Activated naive CD8-positive, alpha-beta T cell treated with anti-CD3 and anti-CD28 coated beads for 36 hours (primary cell): ENCODE measurements at regions not wholly inside any gene's neighbourhood (a gene's known extent, or its start where the extent isn't known, plus 50 kb on each side); places are given as distances from the start of the nearest gene placed in this dataset.

ENCODE experiments used
- DNase-seq: peaks from one replicate; pipeline ENCODE4 v3.0.0; 2021
- H3K27ac Mint-ChIP-seq: one replicate; pipeline ENCODE4 v1.8.0; 2022; ENCODE audit warnings: mild to moderate bottlenecking, moderate library complexity, mixed read lengths
- H3K27me3 Mint-ChIP-seq: one replicate; pipeline ENCODE4 v1.8.0; 2022; ENCODE audit warnings: mild to moderate bottlenecking, mixed read lengths
- H3K36me3 Mint-ChIP-seq: one replicate; pipeline ENCODE4 v1.8.0; 2021; ENCODE audit warnings: mild to moderate bottlenecking, mixed read lengths
- H3K4me1 Mint-ChIP-seq: one replicate; pipeline ENCODE4 v1.8.0; 2021; ENCODE audit warnings: mixed read lengths
- H3K4me3 Mint-ChIP-seq: one replicate; pipeline ENCODE4 v1.8.0; 2022; ENCODE audit warnings: mild to moderate bottlenecking, moderate library complexity, mixed read lengths
- H3K9me3 Mint-ChIP-seq: one replicate; pipeline ENCODE4 v1.8.0; 2022; ENCODE audit warnings: mixed read lengths

DNA sequence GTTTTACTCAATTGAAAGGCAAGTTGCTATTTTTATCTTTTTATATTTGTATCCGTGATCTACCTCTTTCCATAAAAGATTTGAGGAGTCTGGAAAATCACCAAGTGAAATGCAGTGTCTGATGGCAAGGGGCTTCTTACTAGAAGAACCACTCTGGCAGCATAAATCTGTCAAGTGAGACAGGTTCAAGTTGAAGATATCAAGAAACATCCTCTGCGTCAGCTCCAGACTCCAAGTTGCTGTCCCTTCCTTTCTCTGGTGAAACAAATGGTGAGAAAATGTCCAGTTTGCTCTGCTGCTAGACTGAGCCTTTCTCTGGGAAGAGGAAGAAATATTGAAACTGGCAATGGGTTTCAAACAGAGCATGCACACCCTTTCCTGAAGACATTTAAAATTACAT is 411.2 kb downstream of the PLPP3 start:
- no peaks in the 10 kb centered on the region for H3K27me3 Mint-ChIP-seq
- no peaks in the 10 kb centered on the region for H3K36me3 Mint-ChIP-seq
- no peak overlapping the region for H3K27ac Mint-ChIP-seq
- DNase-seq: no peak
- H3K9me3 Mint-ChIP-seq: no peaks in the 10 kb centered on the region
- H3K4me1 Mint-ChIP-seq: no peaks in the 10 kb centered on the region
- no peak overlapping the region for H3K4me3 Mint-ChIP-seq

DNA sequence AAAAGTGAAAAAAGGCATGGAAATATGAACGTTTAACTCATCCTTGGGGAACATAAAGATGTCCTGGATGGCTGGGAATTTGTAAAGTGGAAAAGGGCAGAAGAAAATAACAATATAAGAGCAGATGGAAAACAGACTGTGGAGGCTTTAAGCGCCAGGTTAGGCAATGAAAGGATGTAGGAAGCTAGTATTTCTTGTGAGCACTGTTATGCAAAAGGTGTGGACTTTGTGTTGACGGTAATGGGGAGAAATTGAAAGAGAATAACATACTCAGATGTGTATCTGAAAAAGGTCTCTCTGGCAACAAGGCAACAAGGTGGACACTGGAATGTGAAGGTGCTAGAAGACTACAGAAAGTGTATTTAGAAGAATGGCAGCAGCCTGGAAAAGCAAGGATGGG is 411.8 kb downstream of the PLPP3 start:
- no peaks in the 10 kb centered on the region for H3K4me1 Mint-ChIP-seq
- no peaks in the 10 kb centered on the region for H3K36me3 Mint-ChIP-seq
- no peak overlapping the region for H3K27ac Mint-ChIP-seq
- no peak overlapping the region for H3K4me3 Mint-ChIP-seq
- no peaks in the 10 kb centered on the region for H3K9me3 Mint-ChIP-seq
- no peaks in the 10 kb centered on the region for H3K27me3 Mint-ChIP-seq
- no peak for DNase-seq

DNA sequence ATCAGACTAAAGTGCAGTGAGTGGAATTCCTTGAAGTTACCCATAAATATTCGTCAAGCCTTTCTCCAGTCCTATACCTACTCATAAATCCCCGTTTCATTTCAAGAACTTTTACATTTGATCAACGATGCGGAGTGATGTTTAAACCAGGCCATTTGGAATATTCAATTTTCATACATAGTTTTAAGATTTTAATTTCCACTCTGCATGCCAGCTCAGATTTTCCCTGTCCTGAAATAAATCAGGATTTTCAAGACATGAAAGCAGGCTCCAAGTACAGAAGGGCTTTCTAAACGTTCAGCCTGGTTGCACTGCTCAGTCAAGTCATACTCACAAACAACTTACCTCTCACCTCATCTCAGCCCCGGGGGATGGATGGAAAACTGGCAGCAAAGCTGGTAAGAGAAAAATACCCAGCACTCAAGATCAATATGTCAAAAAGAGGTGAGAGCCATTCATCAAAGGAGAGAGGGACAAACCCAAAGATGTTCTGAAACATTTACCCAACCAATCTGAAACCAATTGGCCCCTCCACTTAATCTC is 418.5 kb downstream of the PLPP3 start:
- no peaks in the 10 kb centered on the region for H3K4me1 Mint-ChIP-seq
- no peak overlapping the region for H3K4me3 Mint-ChIP-seq
- no peak for DNase-seq
- H3K27ac Mint-ChIP-seq: no peak overlapping the region
- no peaks in the 10 kb centered on the region for H3K36me3 Mint-ChIP-seq
- peaks cover 4% of the 10 kb centered on the region for H3K27me3 Mint-ChIP-seq
- no peaks in the 10 kb centered on the region for H3K9me3 Mint-ChIP-seq

DNA sequence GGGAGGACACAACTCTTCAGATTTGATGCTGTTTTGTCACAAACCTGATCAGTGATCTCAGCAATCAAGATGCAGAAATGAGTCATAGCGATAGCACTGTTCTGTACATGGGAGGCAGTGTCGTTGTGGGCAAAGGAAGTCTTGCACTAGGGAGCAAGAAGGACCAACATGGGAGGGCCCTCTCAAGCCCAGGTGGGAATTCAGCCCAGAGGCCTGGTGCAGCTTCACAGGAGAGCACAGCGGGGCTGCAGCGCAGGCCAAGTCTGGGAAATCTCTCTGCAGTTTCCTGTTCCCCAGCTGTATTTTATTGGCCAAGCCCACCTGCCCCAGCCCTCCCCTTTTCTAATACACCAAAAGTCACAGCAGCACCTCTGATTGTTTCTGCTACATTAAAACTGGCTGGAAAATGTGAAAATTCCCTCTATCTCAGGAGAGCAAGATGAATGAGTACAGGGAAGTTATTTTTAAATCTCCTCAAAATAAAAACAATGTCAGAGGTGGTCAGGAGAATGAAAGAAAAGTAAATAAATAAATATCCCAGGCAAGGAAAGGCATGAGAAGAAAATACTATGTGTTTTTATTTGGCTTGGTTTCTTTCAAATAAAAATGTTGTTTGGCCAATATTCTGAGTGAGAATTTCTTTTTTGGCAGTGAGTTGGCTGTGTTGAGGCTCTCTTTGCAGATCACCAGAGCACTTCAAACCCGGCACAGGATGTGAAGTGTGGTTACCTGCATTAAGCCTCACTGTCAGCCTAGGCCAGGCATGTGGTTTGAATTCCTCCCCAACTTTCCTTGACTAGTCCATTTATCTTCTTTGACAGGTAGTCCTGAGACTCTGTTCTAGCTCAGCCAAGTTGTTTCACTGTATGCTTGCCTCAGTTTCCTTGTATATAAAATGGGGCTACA is 422.1 kb downstream of the PLPP3 start:
- Mint-ChIP-seq H3K4me1 (no peaks in the 10 kb centered on the region), H3K36me3 (no peaks in the 10 kb centered on the region), H3K4me3 (no peak overlapping the region), H3K9me3 (no peaks in the 10 kb centered on the region), H3K27me3 (peaks cover 4% of the 10 kb centered on the region), H3K27ac (no peak overlapping the region)
- no peak for DNase-seq

DNA sequence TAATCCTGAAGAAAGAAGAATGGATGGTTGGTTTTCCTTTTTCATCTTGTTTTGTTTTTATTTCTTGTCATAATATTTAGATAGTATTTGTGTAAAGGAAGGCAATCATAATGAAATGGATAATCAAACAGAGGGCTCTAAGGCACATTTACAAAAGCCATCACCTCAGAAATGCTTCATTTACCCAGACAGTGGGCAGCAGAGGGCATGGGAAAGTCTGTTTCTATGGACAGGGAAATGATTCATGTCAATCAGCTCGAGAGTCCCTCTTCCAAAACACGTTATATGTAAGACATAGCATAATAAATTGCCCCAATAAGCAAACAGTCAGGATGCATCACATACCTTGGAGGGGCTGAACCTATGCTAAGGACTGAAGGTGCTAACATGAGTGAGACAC is 426.1 kb downstream of the PLPP3 start:
- no peak for DNase-seq
- Mint-ChIP-seq H3K9me3 (no peaks in the 10 kb centered on the region), H3K36me3 (no peaks in the 10 kb centered on the region), H3K27me3 (peaks cover 3% of the 10 kb centered on the region), H3K4me3 (no peak overlapping the region), H3K4me1 (no peaks in the 10 kb centered on the region), H3K27ac (no peak overlapping the region)

DNA sequence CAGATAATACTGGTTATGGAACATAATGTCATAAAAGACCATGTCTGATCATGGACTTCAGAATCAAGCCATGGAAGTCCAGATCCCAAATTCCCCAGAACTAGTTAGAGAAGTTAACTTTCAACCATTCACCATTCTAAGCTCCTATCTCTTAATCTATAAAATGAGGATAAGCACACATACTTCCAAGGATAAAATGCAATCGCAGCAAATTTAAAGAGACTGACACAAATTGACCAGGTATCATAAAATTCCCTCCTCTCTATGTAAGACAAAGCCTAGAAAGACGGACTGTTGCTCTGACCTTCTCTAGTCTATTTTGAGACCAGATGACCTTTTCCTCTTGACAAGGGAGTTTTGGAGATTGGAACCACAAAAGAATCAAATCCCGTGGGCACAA is 426.7 kb downstream of the PLPP3 start:
- no peak overlapping the region for H3K4me3 Mint-ChIP-seq
- H3K27ac Mint-ChIP-seq: no peak overlapping the region
- DNase-seq: no peak
- H3K36me3 Mint-ChIP-seq: no peaks in the 10 kb centered on the region
- peaks cover 3% of the 10 kb centered on the region for H3K27me3 Mint-ChIP-seq
- H3K9me3 Mint-ChIP-seq: no peaks in the 10 kb centered on the region
- no peaks in the 10 kb centered on the region for H3K4me1 Mint-ChIP-seq

DNA sequence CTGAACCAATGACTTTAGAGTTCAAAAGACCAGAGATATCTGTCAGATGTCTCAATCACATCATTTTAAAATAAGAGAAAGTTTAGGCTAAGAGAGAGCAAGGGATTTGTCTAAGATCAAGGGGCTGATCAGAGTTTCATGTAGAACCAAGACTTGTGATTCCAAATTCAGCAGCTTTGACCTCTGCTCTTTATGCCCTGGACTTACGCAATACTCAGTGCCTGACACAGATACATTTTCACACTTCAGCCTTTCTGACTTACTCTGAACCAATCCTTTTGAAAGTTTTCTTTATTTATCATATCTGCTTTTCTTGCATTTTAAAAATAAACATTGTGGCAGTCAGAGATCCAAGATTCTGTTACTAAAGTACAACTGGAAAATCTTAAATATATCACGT is 428.0 kb downstream of the PLPP3 start:
- no peaks in the 10 kb centered on the region for H3K9me3 Mint-ChIP-seq
- H3K27me3 Mint-ChIP-seq: peaks cover 3% of the 10 kb centered on the region
- H3K36me3 Mint-ChIP-seq: no peaks in the 10 kb centered on the region
- H3K4me3 Mint-ChIP-seq: no peak overlapping the region
- no peaks in the 10 kb centered on the region for H3K4me1 Mint-ChIP-seq
- no peak overlapping the region for H3K27ac Mint-ChIP-seq
- no peak for DNase-seq

DNA sequence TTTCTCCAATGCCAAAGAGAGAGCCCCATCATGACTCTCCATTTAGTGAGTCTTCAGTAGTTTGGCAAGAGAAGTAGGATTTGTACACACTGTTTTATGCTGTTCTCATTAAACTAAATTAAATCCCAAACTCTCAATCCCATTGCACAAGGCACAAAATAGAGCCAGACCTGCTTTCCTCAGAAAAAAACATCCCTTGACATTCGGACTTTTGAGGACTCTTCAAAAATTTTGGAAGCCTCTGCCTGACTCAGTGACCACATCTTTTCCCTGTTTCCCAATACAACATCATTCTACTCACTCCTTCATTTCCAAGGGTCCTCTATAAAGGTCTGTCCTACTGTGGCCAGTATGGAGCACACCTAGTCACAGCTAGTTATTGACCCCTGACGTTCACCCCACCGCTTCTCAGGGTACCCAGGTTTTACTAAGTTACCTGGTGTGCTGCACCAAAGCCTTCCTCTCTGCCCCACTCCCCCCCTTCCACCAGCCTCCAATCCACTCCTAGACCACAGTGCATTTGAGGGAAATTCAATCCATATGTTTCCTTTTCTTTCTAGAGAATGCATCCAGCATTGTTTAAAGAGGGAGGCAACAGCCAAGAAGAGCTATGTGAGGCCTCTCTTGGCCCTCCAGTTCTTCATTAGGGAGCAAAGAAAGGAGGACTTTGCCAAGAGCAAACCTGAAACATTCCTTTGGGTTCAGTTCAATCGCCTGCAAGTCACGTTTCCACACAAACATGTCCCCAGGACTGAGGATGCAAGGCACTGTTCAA is 428.7 kb downstream of the PLPP3 start:
- Mint-ChIP-seq H3K27me3 (peaks cover 3% of the 10 kb centered on the region), H3K36me3 (no peaks in the 10 kb centered on the region), H3K9me3 (no peaks in the 10 kb centered on the region), H3K27ac (no peak overlapping the region), H3K4me3 (no peak overlapping the region), H3K4me1 (no peaks in the 10 kb centered on the region)
- DNase-seq: no peak

DNA sequence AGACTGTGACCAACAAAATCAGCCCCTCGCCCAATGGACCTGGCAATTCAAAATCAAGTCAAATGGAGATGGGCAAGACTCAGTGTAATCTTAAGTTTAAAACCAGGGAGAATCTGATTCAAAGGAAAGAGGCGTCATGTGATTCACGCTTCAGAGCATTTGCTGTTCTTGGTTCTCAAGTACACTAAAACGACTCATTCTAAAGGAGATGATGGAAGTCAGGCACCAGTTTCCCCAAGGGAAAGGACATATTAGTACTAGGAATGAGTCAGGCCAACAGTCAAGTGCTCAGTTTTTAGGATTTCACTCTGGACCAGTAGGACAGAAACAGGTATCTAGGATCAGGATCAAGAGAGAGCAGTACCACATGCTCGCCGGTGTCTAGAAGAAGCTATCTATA is 429.6 kb downstream of the PLPP3 start:
- Mint-ChIP-seq H3K36me3 (no peaks in the 10 kb centered on the region), H3K9me3 (no peaks in the 10 kb centered on the region), H3K4me1 (no peaks in the 10 kb centered on the region), H3K27me3 (peaks cover 3% of the 10 kb centered on the region), H3K27ac (no peak overlapping the region), H3K4me3 (no peak overlapping the region)
- no peak for DNase-seq

DNA sequence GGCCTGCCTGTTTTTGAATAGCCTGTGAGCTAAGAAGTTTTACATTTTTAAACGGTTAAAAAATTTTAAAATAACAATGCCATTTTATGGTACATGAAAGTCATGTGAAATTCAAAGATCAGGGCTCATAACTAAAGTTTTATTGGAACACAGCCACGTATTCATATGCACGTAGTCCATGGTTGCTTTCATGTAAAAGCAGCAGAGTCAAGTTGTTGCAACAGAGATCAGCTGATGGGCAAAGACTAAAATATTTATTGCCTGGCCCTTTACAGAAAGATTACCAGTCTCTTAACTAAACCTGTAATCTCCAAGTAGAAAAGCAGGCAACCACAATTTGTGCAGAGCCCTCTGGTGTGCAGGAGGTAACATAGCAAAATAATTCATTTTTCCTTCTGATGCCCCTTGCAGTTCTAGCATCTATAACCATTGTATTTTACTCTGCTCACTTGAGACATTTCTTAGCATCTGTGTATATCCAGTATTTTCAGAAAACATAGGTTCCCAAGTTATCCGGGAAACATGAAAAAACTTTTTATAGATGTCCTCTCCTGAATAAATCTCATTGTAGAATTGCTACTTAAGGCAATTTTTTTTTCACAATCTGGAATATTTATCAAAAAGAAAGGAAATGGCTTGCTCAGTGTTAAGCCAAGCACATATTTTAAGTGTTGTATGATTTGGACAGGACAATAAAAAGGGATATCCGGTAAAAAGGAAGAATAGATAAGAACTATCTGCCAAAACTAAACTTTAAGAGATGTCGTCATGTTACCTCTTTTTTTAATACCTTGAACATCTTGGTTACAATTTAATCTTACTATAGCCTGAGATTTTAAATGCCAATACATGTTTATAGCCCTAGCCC is 430.8 kb downstream of the PLPP3 start:
- no peak overlapping the region for H3K4me3 Mint-ChIP-seq
- DNase-seq: no peak
- H3K27ac Mint-ChIP-seq: no peak overlapping the region
- no peaks in the 10 kb centered on the region for H3K36me3 Mint-ChIP-seq
- H3K4me1 Mint-ChIP-seq: no peaks in the 10 kb centered on the region
- no peaks in the 10 kb centered on the region for H3K9me3 Mint-ChIP-seq
- H3K27me3 Mint-ChIP-seq: peaks cover 3% of the 10 kb centered on the region

DNA sequence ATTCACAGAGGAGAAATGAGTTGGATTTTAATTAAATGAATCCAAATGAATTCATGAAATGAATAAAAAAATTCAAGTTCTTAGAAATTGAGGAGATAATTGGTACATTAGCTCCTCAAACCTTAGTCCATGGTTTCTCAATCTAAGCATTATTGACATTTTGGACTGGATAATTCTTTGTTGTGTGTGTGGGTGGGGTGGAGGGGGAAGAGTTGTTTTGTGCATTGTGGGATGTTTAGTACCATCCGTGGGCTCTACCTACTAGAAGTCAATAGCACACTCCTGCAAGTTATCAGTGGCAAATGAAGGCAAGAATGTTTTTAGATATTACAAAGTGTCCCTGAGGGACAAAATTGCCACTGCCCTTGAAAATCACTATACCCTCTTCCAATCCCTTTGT is 431.9 kb downstream of the PLPP3 start:
- Mint-ChIP-seq H3K36me3 (no peaks in the 10 kb centered on the region), H3K27me3 (peaks cover 3% of the 10 kb centered on the region), H3K9me3 (no peaks in the 10 kb centered on the region), H3K4me1 (no peaks in the 10 kb centered on the region), H3K27ac (no peak overlapping the region), H3K4me3 (no peak overlapping the region)
- no peak for DNase-seq

DNA sequence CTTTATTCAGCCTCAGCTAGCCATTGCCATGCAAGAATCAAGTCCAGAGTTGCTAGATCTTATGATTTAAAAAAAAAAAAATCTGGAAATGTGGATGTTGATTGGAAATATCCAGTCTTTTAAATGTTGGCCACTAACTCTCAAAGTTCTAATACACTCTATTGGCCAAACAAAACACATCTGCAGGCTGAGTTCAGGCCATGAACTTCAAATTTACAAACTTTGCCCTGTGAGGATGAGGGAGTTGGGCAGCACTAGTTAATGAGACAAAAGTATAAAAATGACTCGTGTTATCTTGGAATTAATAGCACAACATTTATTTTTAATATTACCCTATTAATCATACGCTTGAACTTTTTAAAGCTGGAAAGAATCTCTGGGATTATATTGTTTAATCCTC is 432.3 kb downstream of the PLPP3 start:
- no peaks in the 10 kb centered on the region for H3K9me3 Mint-ChIP-seq

DNA sequence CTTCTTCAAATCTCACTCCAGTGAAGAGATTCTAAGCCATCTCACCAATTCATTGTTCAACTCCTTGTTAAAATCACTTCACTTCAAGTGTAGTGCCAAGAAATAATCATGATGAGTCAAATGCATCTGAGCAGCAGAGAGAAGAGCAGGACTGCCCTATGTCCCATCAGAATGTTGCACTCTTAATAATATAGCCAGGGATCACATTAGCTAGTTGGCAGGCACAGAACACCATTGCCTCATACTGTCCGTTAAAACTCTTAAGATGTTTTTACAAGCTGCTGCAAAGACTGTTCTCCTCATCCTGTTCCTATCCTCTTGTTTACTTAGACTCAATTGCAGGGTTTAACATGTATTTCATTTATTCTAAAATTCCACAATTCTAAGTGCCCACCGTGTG is 432.9 kb downstream of the PLPP3 start:
- H3K27me3 Mint-ChIP-seq: peaks cover 3% of the 10 kb centered on the region
- DNase-seq: no peak
- no peak overlapping the region for H3K27ac Mint-ChIP-seq
- H3K4me1 Mint-ChIP-seq: no peaks in the 10 kb centered on the region
- no peaks in the 10 kb centered on the region for H3K9me3 Mint-ChIP-seq
- H3K36me3 Mint-ChIP-seq: no peaks in the 10 kb centered on the region
- H3K4me3 Mint-ChIP-seq: no peak overlapping the region

More for the DNA sequence above, 432.3 kb downstream of the PLPP3 start:
- H3K27ac Mint-ChIP-seq: no peak overlapping the region
- no peaks in the 10 kb centered on the region for H3K36me3 Mint-ChIP-seq
- H3K4me1 Mint-ChIP-seq: no peaks in the 10 kb centered on the region
- peaks cover 3% of the 10 kb centered on the region for H3K27me3 Mint-ChIP-seq
- no peak overlapping the region for H3K4me3 Mint-ChIP-seq
- DNase-seq: no peak

DNA sequence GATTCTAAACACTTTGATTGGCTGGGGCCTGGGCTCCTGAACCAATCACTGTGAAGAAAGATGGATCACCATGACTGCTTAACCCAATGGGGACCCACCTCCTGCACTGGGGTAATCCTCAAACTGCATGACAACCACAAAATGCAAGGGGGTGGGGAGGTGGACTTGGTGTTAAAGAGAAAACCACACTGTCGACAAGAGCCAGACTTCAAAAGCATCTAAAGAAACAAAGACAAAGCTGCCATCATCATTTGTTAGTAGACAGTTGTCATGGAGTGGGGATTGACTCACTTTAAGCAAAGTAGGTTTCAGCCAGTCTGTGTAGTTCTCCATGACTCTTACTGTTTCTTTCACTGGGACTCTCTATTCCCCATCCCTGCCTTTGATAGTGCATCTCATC is 433.8 kb downstream of the PLPP3 start:
- Mint-ChIP-seq H3K4me1 (no peaks in the 10 kb centered on the region), H3K4me3 (no peak overlapping the region), H3K36me3 (no peaks in the 10 kb centered on the region), H3K9me3 (no peaks in the 10 kb centered on the region), H3K27me3 (peaks cover 2% of the 10 kb centered on the region), H3K27ac (no peak overlapping the region)
- DNase-seq: no peak

DNA sequence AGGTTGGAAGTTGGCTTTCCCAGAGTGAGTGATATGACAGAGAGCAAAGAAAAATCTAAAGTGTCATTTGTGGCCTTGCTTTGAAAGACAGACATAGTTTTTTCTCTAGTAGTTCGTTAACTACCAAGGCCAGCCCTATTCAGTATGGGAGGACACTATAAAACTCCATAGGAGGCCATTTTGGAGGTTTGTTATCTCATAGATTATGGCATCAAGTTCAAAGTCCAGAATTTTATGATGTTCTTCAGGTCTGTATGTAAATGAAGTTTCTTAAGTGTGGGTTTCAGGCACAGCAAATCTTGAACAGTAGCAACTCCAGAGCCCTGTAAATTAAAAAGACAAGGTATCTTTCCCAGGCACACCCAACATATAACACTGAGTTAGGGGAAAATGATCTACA is 437.1 kb downstream of the PLPP3 start:
- Mint-ChIP-seq H3K36me3 (no peaks in the 10 kb centered on the region), H3K27me3 (no peaks in the 10 kb centered on the region), H3K4me3 (no peak overlapping the region), H3K9me3 (no peaks in the 10 kb centered on the region), H3K4me1 (no peaks in the 10 kb centered on the region), H3K27ac (no peak overlapping the region)
- no peak for DNase-seq
